HCT116 (cell line): ENCODE measurements at regions not wholly inside any gene's neighbourhood (a gene's known extent, or its start where the extent isn't known, plus 50 kb on each side); places are given as distances from the start of the nearest gene placed in this dataset.
"Not testable (repeated sequence)": the region's sequence is repeated elsewhere in the genome, so short reads cannot be mapped to it uniquely, and the experiment has no call there.

Experiments
- ATAC-seq: fragments of 200-7000 bp; cut with Tn5 transposase; 2 replicates; pipeline ENCODE4 v1.9.1; 2020; ENCODE audit warnings: mild to moderate bottlenecking, moderate library complexity
- BruUV-seq: library from RNA; stranded (reverse); fragments of 400-500 nt; replicated peaks from 2 replicates; lab custom pipeline; 2021; lab: Mats Ljungman, UMichigan
- CTCF ChIA-PET: fragments of 300-600 bp; sonication (Branson Sonifier 250); formaldehyde crosslinking; loops from one replicate; lab custom pipeline; 2021; ENCODE audit warnings: antibody characterized with exemption; lab: Charles Lee
- POLR2A ChIA-PET: fragments of 300-600, 350-600 bp; sonication (Branson Sonifier 250); formaldehyde crosslinking; loops from one replicate; lab custom pipeline; 2021; ENCODE audit warnings: antibody characterized with exemption; lab: Charles Lee
- RAD21 ChIA-PET, 2 experiments: fragments of 300-600 bp; sonication (Branson Sonifier 250); formaldehyde crosslinking; loops; one replicate each; lab custom pipeline; 2023; ENCODE audit warnings: low total read pairs in 2 of 2; ENCODE audit not compliant: uncharacterized antibody in 2 of 2, unreplicated experiment in 2 of 2, low non-redundant PET in 1 of 2; lab: Charles Lee
- DNase-seq: peaks from one replicate; pipeline ENCODE4 v3.0.0-alpha.2; 2010; ENCODE audit warnings: low read depth, low spot score
- H2AFZ ChIP-seq: fragments of 200-600 bp; shearing (Covaris generic), sonication (generic); 2 replicates; pipeline ENCODE4 v1.6.1; 2017; ENCODE audit warnings: low read depth, mixed run types, mixed read lengths, antibody characterized with exemption, low read length; ENCODE audit not compliant: poor library complexity, severe bottlenecking
- H3K27ac ChIP-seq: 2 replicates; pipeline ENCODE4 v1.5.1; 2012; ENCODE audit warnings: low read depth, low read length
- H3K27me3 ChIP-seq: fragments of 200-600 bp; sonication (generic); 2 replicates; pipeline ENCODE4 v1.6.1; 2016; ENCODE audit warnings: mixed run types, low read length, mixed read lengths; ENCODE audit not compliant: insufficient read depth
- H3K36me3 ChIP-seq, 2 experiments: fragments of 200-500 bp in 1 of 2; fragments of 200-600 bp in 1 of 2; sonication (Bioruptor generic) in 1 of 2; sonication (generic) in 1 of 2; 2 replicates each; pipeline versions ENCODE4 v1.5.1 to v1.6.1; 2014 to 2016; ENCODE audit warnings: low read length in 2 of 2, inconsistent platforms in 1 of 2, mixed read lengths in 1 of 2, mixed run types in 1 of 2; ENCODE audit not compliant: insufficient read depth in 2 of 2, control insufficient read depth in 1 of 2
- H3K4me1 ChIP-seq, 2 experiments: fragments of 200-600 bp in 1 of 2; sonication (generic) in 1 of 2; 2 replicates each; pipeline versions ENCODE4 v1.5.1 to v1.6.1; 2012 to 2017; ENCODE audit warnings: low read length in 2 of 2, inconsistent platforms in 1 of 2, mild to moderate bottlenecking in 1 of 2, mixed read lengths in 1 of 2, mixed run types in 1 of 2, moderate library complexity in 1 of 2; ENCODE audit not compliant: insufficient read depth in 2 of 2, control insufficient read depth in 1 of 2
- H3K4me2 ChIP-seq: fragments of 200-600 bp; sonication (generic); 2 replicates; pipeline ENCODE4 v1.6.1; 2017; ENCODE audit warnings: mixed run types, low read length, mixed read lengths
- H3K4me3 ChIP-seq, 2 experiments: fragments of 200-600 bp in 1 of 2; sonication (generic) in 1 of 2; replicated peaks in 1 of 2; 2 replicates each; pipeline ENCODE4 v1.5.1; 2011 to 2016; ENCODE audit warnings: low read length in 2 of 2, control low read depth in 1 of 2, low read depth in 1 of 2, mild to moderate bottlenecking in 1 of 2, mixed read lengths in 1 of 2, mixed run types in 1 of 2
- H3K79me2 ChIP-seq: fragments of 200-600 bp; sonication (generic); 2 replicates; pipeline ENCODE4 v1.6.1; 2017; ENCODE audit warnings: mild to moderate bottlenecking, mixed run types, low read length, moderate library complexity, mixed read lengths; ENCODE audit not compliant: insufficient read depth
- H3K9ac ChIP-seq: fragments of 200-600 bp; sonication (generic); 2 replicates; pipeline ENCODE4 v1.6.1; 2016; ENCODE audit warnings: low read length, mixed read lengths
- H3K9me2 ChIP-seq: fragments of 200-600 bp; sonication (generic), shearing (Covaris generic); 2 replicates; pipeline ENCODE4 v1.6.1; 2017; ENCODE audit warnings: mixed run types, mild to moderate bottlenecking, moderate library complexity; ENCODE audit not compliant: insufficient read depth
- H3K9me3 ChIP-seq, 2 experiments: fragments of 200-500 bp in 1 of 2; fragments of 200-600 bp in 1 of 2; sonication (Bioruptor generic) in 1 of 2; sonication (generic) in 1 of 2; 2 replicates each; pipeline ENCODE4 v1.6.1; 2014 to 2017; ENCODE audit warnings: low read length in 2 of 2, mixed read lengths in 2 of 2, inconsistent platforms in 1 of 2, low read depth in 1 of 2, mild to moderate bottlenecking in 1 of 2, mixed run types in 1 of 2, moderate library complexity in 1 of 2; ENCODE audit not compliant: control insufficient read depth in 1 of 2, insufficient read depth in 1 of 2
- H4K20me1 ChIP-seq: fragments of 200-600 bp; sonication (generic), shearing (Covaris generic); 2 replicates; pipeline ENCODE4 v1.6.1; 2017; ENCODE audit warnings: mixed run types, mild to moderate bottlenecking, moderate library complexity; ENCODE audit not compliant: insufficient read depth
- ATF3 ChIP-seq: IDR thresholded peaks from 2 replicates; pipeline ENCODE4 v1.6.1; 2012
- CBX3 ChIP-seq: IDR thresholded peaks from 2 replicates; pipeline ENCODE4 v1.6.1; 2012; ENCODE audit warnings: low read depth
- FOSL1 ChIP-seq: IDR thresholded peaks from 2 replicates; pipeline ENCODE4 v1.6.1; 2012; ENCODE audit warnings: low read depth
- JUND ChIP-seq: IDR thresholded peaks from 2 replicates; pipeline ENCODE4 v1.6.1; 2012
- MAX ChIP-seq: IDR thresholded peaks from 2 replicates; pipeline ENCODE4 v1.6.1; 2012
- POLR2A ChIP-seq: IDR thresholded peaks from 2 replicates; pipeline ENCODE4 v1.7.0; 2011; ENCODE audit warnings: borderline replicate concordance; ENCODE audit not compliant: insufficient read depth, insufficient read length; ENCODE audit errors: extremely low read depth
- TCF7L2 ChIP-seq: IDR thresholded peaks from 2 replicates; pipeline ENCODE4 v1.7.0; 2011; ENCODE audit warnings: borderline replicate concordance, inconsistent platforms; ENCODE audit not compliant: insufficient read depth, insufficient read length; ENCODE audit errors: extremely low read depth
- YY1 ChIP-seq: IDR thresholded peaks from 2 replicates; pipeline ENCODE4 v1.6.1; 2011; ENCODE audit warnings: low read length, low read depth, moderate library complexity, mild to moderate bottlenecking; ENCODE audit not compliant: insufficient replicate concordance; ENCODE audit errors: extremely low read depth
- ZBTB33 ChIP-seq: IDR thresholded peaks from 2 replicates; pipeline ENCODE4 v1.6.1; 2011; ENCODE audit warnings: mild to moderate bottlenecking, low read length, moderate library complexity; ENCODE audit not compliant: insufficient replicate concordance; ENCODE audit errors: extremely low read depth
- ZFX ChIP-seq: fragments of 450-650 bp; IDR thresholded peaks from 2 replicates; pipeline ENCODE4 v1.6.1; 2017
- intact Hi-C: fragments of 100-400 bp; cut with micrococcal nuclease; formaldehyde crosslinking; loops from 2 replicates; pipeline ENCODE4 v1.10.0; 2022

GRCh38 chr12:89225401-89225800, 126.9 kb downstream of the DUSP6 start:
- H3K27ac ChIP-seq: peak overlapping the region; percentile 70
- CTCF ChIA-PET: no interaction called here
- peak overlapping the region; percentile 10 to 48; a peak in 3 of 4 replicates for H3K4me3 ChIP-seq

GRCh38 chr12:89222580-89222979, 129.7 kb downstream of the DUSP6 start:
- H3K9ac ChIP-seq, RAD21 ChIA-PET, POLR2A ChIA-PET, H4K20me1 ChIP-seq, CTCF ChIA-PET, H3K9me3 ChIP-seq, DNase-seq, H3K36me3 ChIP-seq, H3K27ac ChIP-seq, H3K79me2 ChIP-seq, H3K4me3 ChIP-seq, ATAC-seq, H2AFZ ChIP-seq, H3K4me2 ChIP-seq, H3K9me2 ChIP-seq, BruUV-seq, H3K27me3 ChIP-seq: not testable (repeated sequence)
- intact Hi-C loops: loop anchor here (10.0 kb wide), 1 partner anchor 158 kb away; no protein-coding TSS in a partner anchor
- peaks cover 26 to 42% of the 10 kb centered on the region in 2 experiments for H3K4me1 ChIP-seq

More at GRCh38 chr12:89225401-89225800, 126.9 kb downstream of the DUSP6 start:
- H3K27me3 ChIP-seq: no peaks in the 10 kb centered on the region
- POLR2A ChIA-PET: interaction anchor here (1.0 to 1.5 kb wide), 5 partner anchors 8 to 128 kb away, joined by 3 to 11 read pairs (median 9); partner anchors contain the start of gene DUSP6
- peaks cover 32 to 49% of the 10 kb centered on the region in 2 experiments for H3K4me1 ChIP-seq
- TF ChIP-seq POLR2A: no peak
- peak; percentile 26 for TF ChIP-seq YY1
- no peak for TF ChIP-seq ZFX
- no peak for TF ChIP-seq ZBTB33
- TF ChIP-seq ATF3: peak; percentile 5; the same call in 1 of the 2 replicates
- peak; percentile 91 for TF ChIP-seq TCF7L2
- TF ChIP-seq JUND: peak; percentile 64
- TF ChIP-seq FOSL1: 0 out of 2 replicates have a peak, but pooled peaks have one; percentile 12
- TF ChIP-seq MAX: peak; percentile 12
- peak; percentile 36; the same call in 1 of the 2 replicates for TF ChIP-seq CBX3
- ATAC-seq (peak; percentile 84), DNase-seq (peak; percentile 81)
- peak overlapping the region; percentile 77 for H3K4me2 ChIP-seq
- RAD21 ChIA-PET: interaction anchor here in 1 of 2 experiments (0.9 kb wide), 1 partner anchor 121 kb away, joined by 3 read pairs; no protein-coding TSS in a partner anchor
- no peaks in the 10 kb centered on the region for H3K9me3 ChIP-seq
- intact Hi-C loops: loop anchor here (5.0 to 10.0 kb wide), 2 partner anchors 127 to 161 kb away; partner anchors contain the start of gene DUSP6
- H3K36me3 ChIP-seq: no peaks in the 10 kb centered on the region
- H3K9ac ChIP-seq: peak overlapping the region; percentile 45
- peak overlapping the region; percentile 25 for H2AFZ ChIP-seq
- H3K9me2 ChIP-seq: no peaks in the 10 kb centered on the region
- H4K20me1 ChIP-seq: no peaks in the 10 kb centered on the region
- no peaks in the 10 kb centered on the region for H3K79me2 ChIP-seq
- BruUV-seq: no TSS peak
